ENCODE measurements at regions not wholly inside any gene's neighbourhood (a gene's known extent, or its start where the extent isn't known, plus 50 kb on each side); places are given as distances from the start of the nearest gene placed in this dataset.
"Not testable (repeated sequence)": the region's sequence is repeated elsewhere in the genome, so short reads cannot be mapped to it uniquely, and the experiment has no call there.

- no peak for DNase-seq
Observed at GRCh38 chr5:126233256-126233655, 190.0 kb upstream of the GRAMD2B start.

GRCh38 chr5:126234563-126235195 lies 188.5 kb upstream of the GRAMD2B start:
- DNase-seq = no peak

- DNase-seq = no peak
Observed at GRCh38 chr5:126235628-126236027, 187.6 kb upstream of the GRAMD2B start.

- DNase-seq = no peak
Observed at GRCh38 chr5:126236994-126237393, 186.2 kb upstream of the GRAMD2B start.

GRCh38 chr5:126248611-126249010 lies 174.6 kb upstream of the GRAMD2B start:
- no peak for DNase-seq

GRCh38 chr5:126251024-126251423 lies 172.2 kb upstream of the GRAMD2B start:
- DNase-seq = no peak

GRCh38 chr5:126253406-126253805 lies 169.8 kb upstream of the GRAMD2B start:
- no peak for DNase-seq

GRCh38 chr5:126263591-126264184 lies 159.5 kb upstream of the GRAMD2B start:
- DNase-seq = no peak

GRCh38 chr5:126265917-126266316 lies 157.3 kb upstream of the GRAMD2B start:
- DNase-seq = no peak

- no peak for DNase-seq
Observed at GRCh38 chr5:126267438-126267837, 155.8 kb upstream of the GRAMD2B start.

- DNase-seq = no peak
Observed at GRCh38 chr5:126268697-126269315, 154.4 kb upstream of the GRAMD2B start.

GRCh38 chr5:126269511-126269910 lies 153.7 kb upstream of the GRAMD2B start:
- DNase-seq = no peak

- no peak for DNase-seq
Observed at GRCh38 chr5:126271141-126271540, 152.1 kb upstream of the GRAMD2B start.

GRCh38 chr5:126274076-126274762 lies 149.0 kb upstream of the GRAMD2B start:
- no peak for DNase-seq

GRCh38 chr5:126274763-126275125 lies 148.5 kb upstream of the GRAMD2B start:
- DNase-seq = no peak

GRCh38 chr5:126277762-126278161 lies 145.4 kb upstream of the GRAMD2B start:
- no peak for DNase-seq

- DNase-seq = no peak
Observed at GRCh38 chr5:126280343-126280742, 142.9 kb upstream of the GRAMD2B start.

- no peak for DNase-seq
Observed at GRCh38 chr5:126280846-126281245, 142.4 kb upstream of the GRAMD2B start.

GRCh38 chr5:126284977-126285696 lies 138.1 kb upstream of the GRAMD2B start:
- DNase-seq = no peak

GRCh38 chr5:126296121-126296520 lies 127.1 kb upstream of the GRAMD2B start:
- not testable (repeated sequence) for DNase-seq

- DNase-seq = no peak
Observed at GRCh38 chr5:126300293-126300692, 122.9 kb upstream of the GRAMD2B start.

- DNase-seq = no peak
Observed at GRCh38 chr5:126301056-126301455, 122.2 kb upstream of the GRAMD2B start.

GRCh38 chr5:126309860-126310259 lies 113.3 kb upstream of the GRAMD2B start:
- no peak for DNase-seq
